ENCODE measurements at regions not wholly inside any gene's neighbourhood (a gene's known extent, or its start where the extent isn't known, plus 50 kb on each side); places are given as distances from the start of the nearest gene placed in this dataset.

DNA sequence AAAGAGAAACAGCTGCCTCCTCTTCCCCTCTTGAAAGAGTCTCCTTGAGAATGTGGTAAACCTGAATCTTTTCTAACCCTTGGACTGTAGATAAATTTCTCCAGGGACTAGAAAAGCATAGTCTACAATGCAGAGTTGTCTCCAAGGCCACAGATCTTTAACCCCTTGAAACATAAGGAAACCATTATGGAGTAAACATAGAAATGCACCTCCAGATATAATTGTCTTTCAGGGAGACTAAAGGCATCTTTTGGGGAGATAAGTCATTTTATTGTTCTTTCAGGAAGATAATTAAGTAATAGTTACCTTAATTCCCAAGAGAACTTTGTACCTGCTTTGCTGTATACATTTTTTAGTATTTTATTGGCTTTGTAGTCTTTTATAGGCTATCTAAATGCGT lies 373.6 kb upstream of the GRIA1 start:
- no peaks in the 10 kb centered on the region for H4K20me1 ChIP-seq (ENCODE audit: insufficient read depth, low read length)
- TF ChIP-seq, protein P1, sequence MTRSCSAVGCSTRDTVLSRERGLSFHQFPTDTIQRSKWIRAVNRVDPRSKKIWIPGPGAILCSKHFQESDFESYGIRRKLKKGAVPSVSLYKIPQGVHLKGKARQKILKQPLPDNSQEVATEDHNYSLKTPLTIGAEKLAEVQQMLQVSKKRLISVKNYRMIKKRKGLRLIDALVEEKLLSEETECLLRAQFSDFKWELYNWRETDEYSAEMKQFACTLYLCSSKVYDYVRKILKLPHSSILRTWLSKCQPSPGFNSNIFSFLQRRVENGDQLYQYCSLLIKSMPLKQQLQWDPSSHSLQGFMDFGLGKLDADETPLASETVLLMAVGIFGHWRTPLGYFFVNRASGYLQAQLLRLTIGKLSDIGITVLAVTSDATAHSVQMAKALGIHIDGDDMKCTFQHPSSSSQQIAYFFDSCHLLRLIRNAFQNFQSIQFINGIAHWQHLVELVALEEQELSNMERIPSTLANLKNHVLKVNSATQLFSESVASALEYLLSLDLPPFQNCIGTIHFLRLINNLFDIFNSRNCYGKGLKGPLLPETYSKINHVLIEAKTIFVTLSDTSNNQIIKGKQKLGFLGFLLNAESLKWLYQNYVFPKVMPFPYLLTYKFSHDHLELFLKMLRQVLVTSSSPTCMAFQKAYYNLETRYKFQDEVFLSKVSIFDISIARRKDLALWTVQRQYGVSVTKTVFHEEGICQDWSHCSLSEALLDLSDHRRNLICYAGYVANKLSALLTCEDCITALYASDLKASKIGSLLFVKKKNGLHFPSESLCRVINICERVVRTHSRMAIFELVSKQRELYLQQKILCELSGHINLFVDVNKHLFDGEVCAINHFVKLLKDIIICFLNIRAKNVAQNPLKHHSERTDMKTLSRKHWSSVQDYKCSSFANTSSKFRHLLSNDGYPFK (CRISPR knock-in tag; IDR thresholded peaks at IDR 0.05; ENCODE audit: borderline replicate concordance): no peak
- TF ChIP-seq SRSF1 (optimal IDR thresholded peaks at IDR 0.05; ENCODE audit: low read depth, low read length) (no peak), SP5 (CRISPR knock-in tag; IDR thresholded peaks at IDR 0.05; ENCODE audit: borderline replicate concordance, low read depth) (no peak), POLR2AphosphoS5 (IDR thresholded peaks at IDR 0.05; ENCODE audit: low read depth, low read length) (no peak), ZNF674 (CRISPR knock-in tag; IDR thresholded peaks at IDR 0.05; ENCODE audit: low read depth) (no peak), ZNF160 (CRISPR knock-in tag; IDR thresholded peaks at IDR 0.05) (no peak), ZBTB33 (CRISPR knock-in tag; IDR thresholded peaks at IDR 0.05) (no peak), MBD4 (IDR thresholded peaks at IDR 0.05; ENCODE audit: borderline replicate concordance, low read length) (no peak), SNRNP70 (IDR thresholded peaks at IDR 0.05; ENCODE audit: low read depth, low read length) (no peak), KLF12 (CRISPR knock-in tag; IDR thresholded peaks at IDR 0.05; ENCODE audit: borderline replicate concordance) (no peak), ZMYM3 (CRISPR knock-in tag; IDR thresholded peaks at IDR 0.05) (no peak), U2AF2 (IDR thresholded peaks at IDR 0.05; ENCODE audit: low read depth, low read length) (no peak), TP53 (CRISPR knock-in tag; conservative IDR thresholded peaks at IDR 0.05) (no peak), IKZF4 (CRISPR knock-in tag; IDR thresholded peaks at IDR 0.05; ENCODE audit: borderline replicate concordance, low read depth, not compliant biosample characterization) (no peak), ATF3 (CRISPR knock-in tag; IDR thresholded peaks at IDR 0.05) (no peak)
- TF ChIP-seq, protein P2, sequence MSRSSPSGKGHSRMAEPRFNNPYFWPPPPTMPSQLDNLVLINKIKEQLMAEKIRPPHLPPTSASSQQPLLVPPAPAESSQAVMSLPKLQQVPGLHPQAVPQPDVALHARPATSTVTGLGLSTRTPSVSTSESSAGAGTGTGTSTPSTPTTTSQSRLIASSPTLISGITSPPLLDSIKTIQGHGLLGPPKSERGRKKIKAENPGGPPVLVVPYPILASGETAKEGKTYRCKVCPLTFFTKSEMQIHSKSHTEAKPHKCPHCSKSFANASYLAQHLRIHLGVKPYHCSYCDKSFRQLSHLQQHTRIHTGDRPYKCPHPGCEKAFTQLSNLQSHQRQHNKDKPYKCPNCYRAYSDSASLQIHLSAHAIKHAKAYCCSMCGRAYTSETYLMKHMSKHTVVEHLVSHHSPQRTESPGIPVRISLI (CRISPR knock-in tag; IDR thresholded peaks at IDR 0.05; ENCODE audit: borderline replicate concordance): no peak
- TF ChIP-seq, protein P3, sequence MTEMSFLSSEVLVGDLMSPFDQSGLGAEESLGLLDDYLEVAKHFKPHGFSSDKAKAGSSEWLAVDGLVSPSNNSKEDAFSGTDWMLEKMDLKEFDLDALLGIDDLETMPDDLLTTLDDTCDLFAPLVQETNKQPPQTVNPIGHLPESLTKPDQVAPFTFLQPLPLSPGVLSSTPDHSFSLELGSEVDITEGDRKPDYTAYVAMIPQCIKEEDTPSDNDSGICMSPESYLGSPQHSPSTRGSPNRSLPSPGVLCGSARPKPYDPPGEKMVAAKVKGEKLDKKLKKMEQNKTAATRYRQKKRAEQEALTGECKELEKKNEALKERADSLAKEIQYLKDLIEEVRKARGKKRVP (CRISPR knock-in tag; IDR thresholded peaks at IDR 0.05): no peak
- CTCF ChIA-PET (ENCODE audit: low intra/inter-chr PET ratio, low total read pairs): no interaction called here
- no TSS peak for BruUV-seq (replicated peaks)
- intact Hi-C loops (cut with micrococcal nuclease; ENCODE audit: unreplicated experiment) (no loop called here), in situ Hi-C loops (cut with HindIII; ENCODE audit: extremely low pct_ligation_motif_present, low pct_unique_long_range_greater_than_20kb) (no loop called here)
- no peaks in the 10 kb centered on the region for H3K4me1 ChIP-seq (ENCODE audit: insufficient read depth, low read length)
- WGBS (ENCODE audit: low lambda C conversion rate): 0% methylated on average over 1 of the region's 1 CpG
- H3K36me3 ChIP-seq (replicated peaks in 1 of 2; ENCODE audit: control insufficient read depth in 1 of 2, insufficient read depth in 2 of 2, low read length in 2 of 2): no peaks in the 10 kb centered on the region
- H3K79me2 ChIP-seq (ENCODE audit: insufficient read depth, low read length): no peaks in the 10 kb centered on the region
- POLR2A ChIA-PET: no interaction called here
- FAIRE-seq (no peak), ATAC-seq (no peak), DNase-seq (ENCODE audit: low spot score) (no peak)
- no peaks in the 10 kb centered on the region for H3K27me3 ChIP-seq (ENCODE audit: control insufficient read depth in 1 of 2, insufficient read depth in 2 of 2, low read length in 2 of 2)
- peaks cover 43% of the 10 kb centered on the region for H3K9me3 ChIP-seq (ENCODE audit: low read length)
- H3K4me2 ChIP-seq (ENCODE audit: low read depth, low read length): no peak overlapping the region
- H3K4me3 ChIP-seq (replicated peaks in 1 of 3; ENCODE audit: insufficient read depth in 1 of 3, low read depth in 2 of 3, low read length in 3 of 3): no peak overlapping the region
- no peak overlapping the region for H3K27ac ChIP-seq (ENCODE audit: extremely low read length, insufficient read depth, low read length)
- no peak overlapping the region for H2AFZ ChIP-seq (ENCODE audit: low read length)
- no peak overlapping the region for H3K9ac ChIP-seq (ENCODE audit: insufficient read depth, low read depth, low read length)
